PFSK-1 (cell line): ENCODE measurements at regions not wholly inside any gene's neighbourhood (a gene's known extent, or its start where the extent isn't known, plus 50 kb on each side); places are given as distances from the start of the nearest gene placed in this dataset.

Experiments
- FOXP2 ChIP-seq: optimal IDR thresholded peaks from 2 replicates; pipeline ENCODE3; 2011; ENCODE audit warnings: borderline replicate concordance, control low read depth, inconsistent platforms; ENCODE audit not compliant: insufficient read depth; ENCODE audit errors: extremely low read length, extremely low read depth
- POLR2AphosphoS5 ChIP-seq: IDR thresholded peaks from 2 replicates; pipeline ENCODE4 v1.6.1; 2012; ENCODE audit warnings: low read depth, mild to moderate bottlenecking, control low read depth, low read length, moderate library complexity
- SIN3A ChIP-seq: IDR thresholded peaks from 2 replicates; pipeline ENCODE4 v1.6.1; 2012; ENCODE audit warnings: mild to moderate bottlenecking, low read length, moderate library complexity, borderline replicate concordance; ENCODE audit not compliant: insufficient read depth
- TAF1 ChIP-seq: IDR thresholded peaks from 2 replicates; pipeline ENCODE4 v1.6.1; 2012; ENCODE audit warnings: low read length, control low read depth, borderline replicate concordance; ENCODE audit not compliant: insufficient read depth
- TF ChIP-seq, protein P1 (sequence below), 2 experiments: IDR thresholded peaks; 2 replicates each; pipeline versions ENCODE4 v1.6.1 to v1.8.0; 2011 to 2012; ENCODE audit warnings: low read depth in 2 of 2, low read length in 2 of 2, control low read depth in 1 of 2, inconsistent platforms in 1 of 2, mild to moderate bottlenecking in 1 of 2, moderate library complexity in 1 of 2; ENCODE audit not compliant: insufficient read depth in 1 of 2

DNA sequence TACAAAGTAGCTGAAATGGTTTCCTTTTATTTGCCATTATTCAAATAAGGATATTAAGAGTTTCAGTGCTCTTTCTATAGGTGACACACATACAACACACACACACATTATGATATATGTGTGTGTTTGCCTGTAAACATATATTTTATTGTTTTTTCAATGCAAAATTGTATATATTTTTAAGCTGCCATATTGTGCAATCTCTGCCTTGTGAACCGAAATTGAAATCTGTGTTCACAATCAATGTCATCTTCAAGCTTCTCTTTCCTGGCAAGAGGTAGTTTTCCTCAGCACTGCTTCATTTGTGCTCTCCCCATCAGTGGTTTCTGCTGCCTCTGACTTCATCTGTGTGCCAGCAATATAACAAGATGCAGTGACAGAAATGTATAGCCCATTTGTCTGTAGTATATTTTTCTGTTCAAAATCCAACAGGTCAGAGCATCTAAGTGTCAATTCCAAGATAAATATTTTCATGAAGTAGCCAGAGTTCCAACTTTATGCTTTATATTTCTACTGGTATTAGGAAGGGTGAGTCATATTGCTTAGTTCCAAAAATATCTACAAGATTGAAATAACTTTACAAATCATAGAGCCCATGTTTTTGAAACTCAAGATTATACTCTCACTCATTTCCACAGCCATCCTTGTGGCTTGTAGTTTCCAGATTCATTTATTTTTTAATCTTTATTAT is 1704.8 kb upstream of the CDH9 start:
- TF ChIP-seq POLR2AphosphoS5 (no peak), SIN3A (no peak), TAF1 (no peak), FOXP2 (no peak)
- TF ChIP-seq, protein P1, sequence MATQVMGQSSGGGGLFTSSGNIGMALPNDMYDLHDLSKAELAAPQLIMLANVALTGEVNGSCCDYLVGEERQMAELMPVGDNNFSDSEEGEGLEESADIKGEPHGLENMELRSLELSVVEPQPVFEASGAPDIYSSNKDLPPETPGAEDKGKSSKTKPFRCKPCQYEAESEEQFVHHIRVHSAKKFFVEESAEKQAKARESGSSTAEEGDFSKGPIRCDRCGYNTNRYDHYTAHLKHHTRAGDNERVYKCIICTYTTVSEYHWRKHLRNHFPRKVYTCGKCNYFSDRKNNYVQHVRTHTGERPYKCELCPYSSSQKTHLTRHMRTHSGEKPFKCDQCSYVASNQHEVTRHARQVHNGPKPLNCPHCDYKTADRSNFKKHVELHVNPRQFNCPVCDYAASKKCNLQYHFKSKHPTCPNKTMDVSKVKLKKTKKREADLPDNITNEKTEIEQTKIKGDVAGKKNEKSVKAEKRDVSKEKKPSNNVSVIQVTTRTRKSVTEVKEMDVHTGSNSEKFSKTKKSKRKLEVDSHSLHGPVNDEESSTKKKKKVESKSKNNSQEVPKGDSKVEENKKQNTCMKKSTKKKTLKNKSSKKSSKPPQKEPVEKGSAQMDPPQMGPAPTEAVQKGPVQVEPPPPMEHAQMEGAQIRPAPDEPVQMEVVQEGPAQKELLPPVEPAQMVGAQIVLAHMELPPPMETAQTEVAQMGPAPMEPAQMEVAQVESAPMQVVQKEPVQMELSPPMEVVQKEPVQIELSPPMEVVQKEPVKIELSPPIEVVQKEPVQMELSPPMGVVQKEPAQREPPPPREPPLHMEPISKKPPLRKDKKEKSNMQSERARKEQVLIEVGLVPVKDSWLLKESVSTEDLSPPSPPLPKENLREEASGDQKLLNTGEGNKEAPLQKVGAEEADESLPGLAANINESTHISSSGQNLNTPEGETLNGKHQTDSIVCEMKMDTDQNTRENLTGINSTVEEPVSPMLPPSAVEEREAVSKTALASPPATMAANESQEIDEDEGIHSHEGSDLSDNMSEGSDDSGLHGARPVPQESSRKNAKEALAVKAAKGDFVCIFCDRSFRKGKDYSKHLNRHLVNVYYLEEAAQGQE (IDR thresholded peaks at IDR 0.05; ENCODE audit: insufficient read depth in 1 of 2, low read depth in 2 of 2, low read length in 2 of 2): no peak
